ENCODE measurements at regions not wholly inside any gene's neighbourhood (a gene's known extent, or its start where the extent isn't known, plus 50 kb on each side); places are given as distances from the start of the nearest gene placed in this dataset.

DNA sequence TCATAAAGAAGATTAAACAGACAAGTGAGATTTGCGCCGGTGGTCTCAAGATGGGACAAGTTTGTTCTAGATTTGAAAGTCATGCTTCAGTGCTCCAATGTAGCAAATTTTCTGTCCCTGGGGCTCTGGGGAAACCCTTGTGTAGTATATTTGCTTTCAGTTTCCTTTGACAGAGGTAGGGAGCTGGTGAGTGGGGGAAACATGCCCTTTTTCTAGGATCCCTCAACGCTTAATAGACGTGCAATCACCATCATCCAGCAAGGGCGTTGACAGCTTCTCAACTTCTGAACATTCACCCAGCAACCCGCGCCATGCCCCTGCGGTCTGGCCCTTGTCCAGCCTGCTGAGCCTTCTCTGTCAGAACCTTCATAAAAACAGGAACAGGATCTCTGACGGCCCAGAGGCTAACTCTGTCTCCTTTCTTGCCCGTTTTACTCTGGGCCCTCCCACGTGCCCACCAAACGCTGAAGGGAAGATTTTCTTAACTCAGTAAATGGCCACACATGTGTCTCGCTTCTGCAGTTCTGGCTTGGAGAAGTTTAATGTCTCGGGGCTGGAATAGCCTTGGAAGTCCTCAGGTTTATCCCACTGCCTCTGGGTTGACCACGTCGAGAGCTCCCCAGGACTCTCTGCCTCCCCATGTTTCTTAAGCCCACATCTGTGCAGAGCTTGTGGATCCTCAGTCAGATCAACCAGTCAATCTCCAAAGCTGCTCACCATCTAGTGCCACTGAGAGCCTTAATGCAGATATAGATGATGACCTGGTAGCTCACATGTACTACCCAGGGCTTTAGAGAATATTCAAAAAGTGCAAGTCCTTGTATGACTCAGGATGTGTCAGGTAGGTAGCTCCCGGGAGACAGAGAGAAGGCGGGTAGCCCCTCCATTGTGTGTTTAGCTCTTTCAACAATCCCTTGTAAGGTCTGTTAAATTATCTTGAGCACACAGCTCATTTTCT is 58.1 kb upstream of the CCND2 start:
- no peak overlapping the region for H3K4me3 ChIP-seq (ENCODE audit: low read depth, low read length)
- in situ Hi-C loops (cut with HindIII; ENCODE audit: low pct_ligation_motif_present, low sequenced_read_pairs), result no loop called here
- H3K27ac ChIP-seq, result no peak overlapping the region
- H3K36me3 ChIP-seq (replicated peaks), result no peaks in the 10 kb centered on the region
- H3K27me3 ChIP-seq (replicated peaks), result no peaks in the 10 kb centered on the region
- no peak for DNase-seq
- TF ChIP-seq, protein P1, sequence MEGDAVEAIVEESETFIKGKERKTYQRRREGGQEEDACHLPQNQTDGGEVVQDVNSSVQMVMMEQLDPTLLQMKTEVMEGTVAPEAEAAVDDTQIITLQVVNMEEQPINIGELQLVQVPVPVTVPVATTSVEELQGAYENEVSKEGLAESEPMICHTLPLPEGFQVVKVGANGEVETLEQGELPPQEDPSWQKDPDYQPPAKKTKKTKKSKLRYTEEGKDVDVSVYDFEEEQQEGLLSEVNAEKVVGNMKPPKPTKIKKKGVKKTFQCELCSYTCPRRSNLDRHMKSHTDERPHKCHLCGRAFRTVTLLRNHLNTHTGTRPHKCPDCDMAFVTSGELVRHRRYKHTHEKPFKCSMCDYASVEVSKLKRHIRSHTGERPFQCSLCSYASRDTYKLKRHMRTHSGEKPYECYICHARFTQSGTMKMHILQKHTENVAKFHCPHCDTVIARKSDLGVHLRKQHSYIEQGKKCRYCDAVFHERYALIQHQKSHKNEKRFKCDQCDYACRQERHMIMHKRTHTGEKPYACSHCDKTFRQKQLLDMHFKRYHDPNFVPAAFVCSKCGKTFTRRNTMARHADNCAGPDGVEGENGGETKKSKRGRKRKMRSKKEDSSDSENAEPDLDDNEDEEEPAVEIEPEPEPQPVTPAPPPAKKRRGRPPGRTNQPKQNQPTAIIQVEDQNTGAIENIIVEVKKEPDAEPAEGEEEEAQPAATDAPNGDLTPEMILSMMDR (IDR thresholded peaks at IDR 0.05; ENCODE audit: low read depth, low read length, missing control alignments), result no peak

DNA sequence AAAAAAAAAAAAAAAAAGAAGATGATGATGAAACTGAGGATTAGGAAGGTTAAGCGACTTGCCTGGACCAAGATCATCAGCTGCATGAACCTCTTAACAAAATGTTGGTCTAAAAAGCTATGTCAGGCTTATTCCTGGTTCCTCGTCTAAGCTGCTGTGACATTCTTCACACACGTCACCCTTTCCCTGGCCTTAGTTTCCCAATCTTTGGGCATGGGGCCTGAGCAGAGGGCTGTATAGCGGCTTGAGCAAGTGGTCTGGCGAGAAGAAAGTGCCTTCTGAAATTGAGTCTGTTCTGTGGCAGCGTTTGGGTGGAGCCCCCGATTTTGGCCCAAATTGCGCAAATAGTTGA is 58.7 kb upstream of the CCND2 start:
- TF ChIP-seq, protein P1 (IDR thresholded peaks at IDR 0.05; ENCODE audit: low read depth, low read length, missing control alignments), result no peak
- in situ Hi-C loops (cut with HindIII; ENCODE audit: low pct_ligation_motif_present, low sequenced_read_pairs), result no loop called here
- Histone ChIP-seq H3K27ac (no peak overlapping the region), H3K36me3 (replicated peaks) (no peaks in the 10 kb centered on the region), H3K4me3 (ENCODE audit: low read depth, low read length) (no peak overlapping the region), H3K27me3 (replicated peaks) (no peaks in the 10 kb centered on the region)
- no peak for DNase-seq

DNA sequence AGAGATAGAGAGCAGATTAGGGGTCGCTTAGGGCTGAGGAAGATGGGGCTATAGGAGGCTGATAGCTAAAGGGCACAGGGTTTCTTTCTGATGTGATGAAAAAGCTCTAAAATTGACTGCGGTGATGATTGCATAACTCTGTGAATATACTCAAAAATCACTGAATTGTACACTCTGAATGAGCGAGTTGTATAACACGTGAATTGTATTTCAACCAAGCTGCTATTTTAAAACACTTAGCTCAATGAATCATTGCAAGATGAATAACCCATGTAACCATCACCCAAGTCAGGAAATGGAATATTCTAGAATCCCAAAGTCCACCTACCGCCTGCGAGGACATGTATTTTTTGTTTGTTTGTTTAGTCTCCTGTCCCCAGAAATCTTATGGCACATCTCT is 60.1 kb upstream of the CCND2 start:
- H3K36me3 ChIP-seq (replicated peaks), result no peaks in the 10 kb centered on the region
- TF ChIP-seq, protein P1 (IDR thresholded peaks at IDR 0.05; ENCODE audit: low read depth, low read length, missing control alignments), result no peak
- H3K27ac ChIP-seq, result no peak overlapping the region
- no peak overlapping the region for H3K4me3 ChIP-seq (ENCODE audit: low read depth, low read length)
- no peak for DNase-seq
- in situ Hi-C loops (cut with HindIII; ENCODE audit: low pct_ligation_motif_present, low sequenced_read_pairs), result no loop called here
- no peaks in the 10 kb centered on the region for H3K27me3 ChIP-seq (replicated peaks)

DNA sequence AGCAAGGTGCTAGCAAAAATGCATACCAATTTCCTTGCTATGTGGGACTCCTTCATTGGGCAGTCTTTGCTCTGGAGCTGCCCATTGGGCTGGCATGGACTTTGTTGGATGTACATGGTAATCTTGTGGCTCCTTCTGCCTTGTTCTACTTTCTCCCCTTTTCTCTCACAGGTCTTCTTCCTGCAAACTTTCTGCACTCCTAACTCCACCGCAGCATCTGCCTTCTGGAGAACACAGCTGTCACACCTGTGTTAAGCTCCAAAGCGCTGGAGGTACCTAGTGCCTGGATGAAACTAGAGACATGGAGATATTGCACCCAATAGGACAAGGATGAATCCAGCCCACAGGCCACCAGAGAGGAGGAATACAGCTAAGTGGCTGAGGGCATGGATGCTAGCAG is 60.7 kb upstream of the CCND2 start:
- TF ChIP-seq, protein P1 (IDR thresholded peaks at IDR 0.05; ENCODE audit: low read depth, low read length, missing control alignments), result no peak
- no peak overlapping the region for H3K27ac ChIP-seq
- no peak overlapping the region for H3K4me3 ChIP-seq (ENCODE audit: low read depth, low read length)
- in situ Hi-C loops (cut with HindIII; ENCODE audit: low pct_ligation_motif_present, low sequenced_read_pairs), result no loop called here
- no peaks in the 10 kb centered on the region for H3K36me3 ChIP-seq (replicated peaks)
- H3K27me3 ChIP-seq (replicated peaks), result no peaks in the 10 kb centered on the region
- no peak for DNase-seq

DNA sequence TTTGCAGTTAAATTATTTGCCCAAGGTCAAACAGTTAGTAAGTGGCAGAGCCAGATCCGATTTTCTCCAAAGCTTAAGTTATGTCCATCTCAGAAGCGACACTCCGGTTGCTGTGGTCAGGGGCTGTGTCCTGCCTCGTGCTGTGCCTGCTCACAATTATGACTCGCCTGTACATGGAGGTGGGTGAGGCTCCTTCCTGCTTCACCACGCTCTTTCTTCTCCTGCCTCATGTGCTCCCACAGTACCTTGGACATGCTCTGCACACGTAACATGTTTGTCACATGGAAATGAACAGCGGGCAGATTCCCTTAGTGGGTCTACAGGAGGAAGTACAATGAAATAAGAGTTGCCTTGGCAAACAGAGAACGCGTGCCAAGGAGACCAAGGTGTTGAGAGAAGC is 62.2 kb upstream of the CCND2 start:
- no peak for DNase-seq
- H3K4me3 ChIP-seq (ENCODE audit: low read depth, low read length), result no peak overlapping the region
- TF ChIP-seq, protein P1 (IDR thresholded peaks at IDR 0.05; ENCODE audit: low read depth, low read length, missing control alignments), result no peak
- no peaks in the 10 kb centered on the region for H3K27me3 ChIP-seq (replicated peaks)
- no peaks in the 10 kb centered on the region for H3K36me3 ChIP-seq (replicated peaks)
- in situ Hi-C loops (cut with HindIII; ENCODE audit: low pct_ligation_motif_present, low sequenced_read_pairs), result no loop called here
- no peak overlapping the region for H3K27ac ChIP-seq

Measured in brain microvascular endothelial cell (primary cell).